Stimulated activated CD8-positive, alpha-beta memory T cell treated with anti-CD3 and anti-CD28 coated beads, Interleukin-7, amount 100 ng/mL, for 4 hours (primary cell): ENCODE measurements at regions not wholly inside any gene's neighbourhood (a gene's known extent, or its start where the extent isn't known, plus 50 kb on each side); places are given as distances from the start of the nearest gene placed in this dataset.

ENCODE experiments used
- DNase-seq, 2 donors: peaks; one replicate each; pipeline ENCODE4 v3.0.0-alpha.2; 2020; ENCODE audit warnings: low read depth in 2 of 2

GRCh38 chr2:8472545-8473323, 209.1 kb upstream of the ID2 start:
- DNase-seq: no peak

- DNase-seq: no peak
Observed at GRCh38 chr2:8475349-8476031, 206.4 kb upstream of the ID2 start.

- no peak for DNase-seq
Observed at GRCh38 chr2:8477552-8478470, 204.0 kb upstream of the ID2 start.

- DNase-seq: no peak
Observed at GRCh38 chr2:8478471-8478793, 203.4 kb upstream of the ID2 start.

GRCh38 chr2:8479298-8479697, 202.6 kb upstream of the ID2 start:
- no peak for DNase-seq

GRCh38 chr2:8480915-8481314, 200.9 kb upstream of the ID2 start:
- no peak for DNase-seq

GRCh38 chr2:8481463-8482009, 200.3 kb upstream of the ID2 start:
- no peak for DNase-seq

GRCh38 chr2:8482432-8482831, 199.4 kb upstream of the ID2 start:
- no peak for DNase-seq

GRCh38 chr2:8484502-8485283, 197.2 kb upstream of the ID2 start:
- no peak for DNase-seq

- no peak for DNase-seq
Observed at GRCh38 chr2:8485736-8486135, 196.1 kb upstream of the ID2 start.

- no peak for DNase-seq
Observed at GRCh38 chr2:8486141-8486540, 195.7 kb upstream of the ID2 start.

GRCh38 chr2:8487461-8487932, 194.4 kb upstream of the ID2 start:
- DNase-seq: no peak

- peak; percentile 65 to 68 for DNase-seq
Observed at GRCh38 chr2:8488001-8488738, 193.7 kb upstream of the ID2 start.

GRCh38 chr2:8489221-8489620, 192.6 kb upstream of the ID2 start:
- DNase-seq: no peak

GRCh38 chr2:8489751-8490150, 192.1 kb upstream of the ID2 start:
- no peak for DNase-seq

GRCh38 chr2:8490166-8490721, 191.6 kb upstream of the ID2 start:
- no peak for DNase-seq

GRCh38 chr2:8491296-8492027, 190.4 kb upstream of the ID2 start:
- DNase-seq: no peak

- DNase-seq: no peak
Observed at GRCh38 chr2:8494151-8494550, 187.7 kb upstream of the ID2 start.

GRCh38 chr2:8494589-8494988, 187.3 kb upstream of the ID2 start:
- DNase-seq: no peak
